T-cell (primary cell): ENCODE measurements at regions not wholly inside any gene's neighbourhood (a gene's known extent, or its start where the extent isn't known, plus 50 kb on each side); places are given as distances from the start of the nearest gene placed in this dataset.

Experiments used
- ATAC-seq, 4 experiments: fragments of 200-7000 bp in 3 of 4; fragments of 150-1000 bp in 1 of 4; cut with Tn5 transposase; replicated peaks in 1 of 4; 1 replicate in 3 of 4; 2 replicates in 1 of 4; pipeline ENCODE4 v1.10.0; 2021; ENCODE audit warnings: moderate library complexity in 3 of 4, mild to moderate bottlenecking in 2 of 4, moderate number of reproducible peaks in 1 of 4
- CTCF ChIA-PET, 2 donors: fragments of 300-600 bp; sonication (Branson Sonifier 250); formaldehyde crosslinking; loops; one replicate each; lab custom pipeline; 2022; ENCODE audit warnings: antibody characterized with exemption in 2 of 2; lab: Charles Lee
- POLR2A ChIA-PET, 2 donors: fragments of 300-600 bp; sonication (Branson Sonifier 250); formaldehyde crosslinking; loops; one replicate each; lab custom pipeline; 2022; ENCODE audit warnings: antibody characterized with exemption in 2 of 2; lab: Charles Lee
- DNase-seq, 35 experiments: peaks; one replicate each; pipeline versions ENCODE4 v3.0.0 to v3.0.0-alpha.2; 2013 to 2023
- H3K27ac ChIP-seq: one replicate; pipeline ENCODE4 v1.5.1; 2013; ENCODE audit warnings: low read length
- H3K27me3 ChIP-seq, 2 experiments: replicated peaks in 1 of 2; 1 replicate in 1 of 2; 2 replicates in 1 of 2; pipeline versions ENCODE4 v1.6.1 to v1.7.0; 2013; ENCODE audit warnings: low read length in 1 of 2, mixed read lengths in 1 of 2; ENCODE audit not compliant: control insufficient read depth in 2 of 2, insufficient read depth in 2 of 2; ENCODE audit errors: extremely low read depth in 1 of 2
- H3K36me3 ChIP-seq, 2 donors: 1 replicate in 1 of 2; 2 replicates in 1 of 2; pipeline versions ENCODE4 v1.6.1 to v1.7.0; 2013; ENCODE audit warnings: low read length in 1 of 2; ENCODE audit not compliant: control insufficient read depth in 2 of 2, insufficient read depth in 1 of 2; ENCODE audit errors: extremely low read depth in 1 of 2
- H3K4me1 ChIP-seq, 2 experiments: 1 replicate in 1 of 2; 2 replicates in 1 of 2; pipeline versions ENCODE4 v1.6.1 to v1.7.0; 2013; ENCODE audit warnings: low read length in 2 of 2, mixed read lengths in 1 of 2; ENCODE audit not compliant: insufficient read depth in 2 of 2, control insufficient read depth in 1 of 2; ENCODE audit errors: extremely low read depth in 1 of 2
- H3K4me3 ChIP-seq, 2 donors: 1 replicate in 1 of 2; 2 replicates in 1 of 2; pipeline versions ENCODE4 v1.5.1 to v1.7.0; 2013; ENCODE audit warnings: mild to moderate bottlenecking in 2 of 2, low read length in 1 of 2, moderate library complexity in 1 of 2; ENCODE audit not compliant: control insufficient read depth in 1 of 2; ENCODE audit errors: extremely low read depth in 1 of 2
- H3K9me3 ChIP-seq: 2 replicates; pipeline ENCODE4 v1.7.0; 2013
- H3K27ac Mint-ChIP-seq, 2 donors: one replicate each; pipeline ENCODE4 v1.8.0; 2020 to 2021; ENCODE audit warnings: mild to moderate bottlenecking in 2 of 2, mixed read lengths in 2 of 2
- H3K27me3 Mint-ChIP-seq, 2 donors: one replicate each; pipeline ENCODE4 v1.8.0; 2021 to 2022; ENCODE audit warnings: mixed read lengths in 2 of 2
- H3K36me3 Mint-ChIP-seq: one replicate; pipeline ENCODE4 v1.8.0; 2021; ENCODE audit warnings: mixed read lengths
- H3K4me1 Mint-ChIP-seq, 3 donors: one replicate each; pipeline ENCODE4 v1.8.0; 2020 to 2022; ENCODE audit warnings: mixed read lengths in 3 of 3, mild to moderate bottlenecking in 1 of 3
- H3K4me3 Mint-ChIP-seq, 3 donors: one replicate each; pipeline ENCODE4 v1.8.0; 2020 to 2022; ENCODE audit warnings: mild to moderate bottlenecking in 3 of 3, mixed read lengths in 3 of 3, moderate library complexity in 3 of 3
- H3K9me3 Mint-ChIP-seq, 3 donors: one replicate each; pipeline ENCODE4 v1.8.0; 2020 to 2022; ENCODE audit warnings: mixed read lengths in 3 of 3
- WGBS: methylation state at CpG from one replicate; pipeline ENCODE4 v1.1.5; 2013; ENCODE audit warnings: missing lambda C conversion rate; ENCODE audit not compliant: insufficient coverage; 5-methylcytosine and 5-hydroxymethylcytosine counted together

DNA sequence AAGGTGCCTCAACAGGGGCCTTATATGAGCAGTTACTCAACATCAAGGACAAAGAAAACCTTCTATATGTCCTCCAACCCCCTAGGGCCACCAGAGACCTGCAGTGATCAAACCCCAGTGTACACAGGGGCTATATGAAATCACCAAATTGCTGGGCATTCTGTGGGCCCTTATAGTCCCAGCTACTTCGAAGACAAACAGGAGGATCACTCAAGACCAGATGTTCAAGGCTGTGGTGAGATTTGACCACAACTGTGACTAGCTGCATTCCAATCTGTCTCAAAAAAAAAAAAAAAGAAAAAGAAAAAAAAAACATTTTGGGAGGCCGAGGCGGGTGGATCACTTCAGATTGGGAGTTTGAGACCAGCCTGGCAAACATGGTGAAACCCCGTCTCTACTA is 51.0 kb upstream of the PRB2 start:
- H3K4me1 ChIP-seq: no peaks in the 10 kb centered on the region
- H3K27ac ChIP-seq: no peak overlapping the region
- 87% methylated on average over 3 of the region's 4 CpGs for WGBS
- Mint-ChIP-seq H3K9me3 (no peaks in the 10 kb centered on the region), H3K36me3 (no peaks in the 10 kb centered on the region), H3K4me3 (no peak overlapping the region), H3K4me1 (no peaks in the 10 kb centered on the region), H3K27me3 (no peaks in the 10 kb centered on the region), H3K27ac (no peak overlapping the region)
- H3K36me3 ChIP-seq: no peaks in the 10 kb centered on the region
- no peaks in the 10 kb centered on the region for H3K27me3 ChIP-seq
- ChIA-PET CTCF (no interaction called here), POLR2A (interaction anchor here in 1 of 2 donors (0.6 kb wide), 1 partner anchor 100 kb away, joined by 6 read pairs; no protein-coding TSS in a partner anchor)
- no peak for DNase-seq
- no peak overlapping the region for H3K4me3 ChIP-seq
- no peaks in the 10 kb centered on the region for H3K9me3 ChIP-seq
- ATAC-seq: no peak

DNA sequence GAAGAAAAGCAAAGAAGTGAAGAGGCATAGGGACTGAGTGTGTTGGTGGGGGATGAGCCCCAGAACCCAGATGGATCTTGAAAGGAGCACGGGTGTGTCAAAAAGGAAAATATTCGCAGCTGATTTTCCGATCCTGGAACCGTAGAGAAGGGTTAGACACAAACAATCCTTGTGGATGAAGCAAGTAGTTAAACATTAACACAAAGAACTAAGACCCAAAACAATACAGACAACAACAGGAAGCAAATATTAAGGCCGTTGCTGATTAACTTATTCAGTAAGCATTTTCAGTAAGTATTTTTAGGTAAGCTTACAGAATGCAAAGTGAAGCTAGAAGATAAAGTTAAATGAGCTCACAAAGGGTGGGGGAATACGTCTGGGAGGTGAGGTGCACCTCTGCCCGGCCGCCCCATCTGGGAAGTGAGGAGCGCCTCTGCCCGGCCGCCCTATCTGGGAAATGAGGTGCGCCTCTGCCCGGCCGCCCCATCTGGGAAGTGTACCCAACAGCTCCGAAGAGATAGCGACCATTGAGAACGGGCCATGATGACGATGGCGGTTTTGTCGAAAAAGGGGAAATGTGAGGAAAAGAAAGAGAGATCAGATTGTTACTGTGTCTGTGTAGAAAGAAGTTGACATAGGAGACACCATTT is 62.8 kb upstream of the PRB2 start:
- Mint-ChIP-seq H3K27ac (no peak overlapping the region), H3K27me3 (peaks cover 0 to 5% of the 10 kb centered on the region in 2 donors), H3K4me3 (no peak overlapping the region), H3K4me1 (peaks cover 0 to 5% (median 2%) of the 10 kb centered on the region in 3 donors), H3K36me3 (peaks cover 3% of the 10 kb centered on the region), H3K9me3 (peaks cover 0 to 4% (median 0%) of the 10 kb centered on the region in 3 donors)
- ATAC-seq: no peak
- Histone ChIP-seq H3K4me1 (no peaks in the 10 kb centered on the region), H3K27me3 (no peaks in the 10 kb centered on the region), H3K36me3 (no peaks in the 10 kb centered on the region), H3K27ac (no peak overlapping the region), H3K4me3 (no peak overlapping the region), H3K9me3 (no peaks in the 10 kb centered on the region)
- no peak for DNase-seq
- ChIA-PET POLR2A (no interaction called here), CTCF (no interaction called here)
- 87% methylated on average over 7 of the region's 20 CpGs for WGBS

DNA sequence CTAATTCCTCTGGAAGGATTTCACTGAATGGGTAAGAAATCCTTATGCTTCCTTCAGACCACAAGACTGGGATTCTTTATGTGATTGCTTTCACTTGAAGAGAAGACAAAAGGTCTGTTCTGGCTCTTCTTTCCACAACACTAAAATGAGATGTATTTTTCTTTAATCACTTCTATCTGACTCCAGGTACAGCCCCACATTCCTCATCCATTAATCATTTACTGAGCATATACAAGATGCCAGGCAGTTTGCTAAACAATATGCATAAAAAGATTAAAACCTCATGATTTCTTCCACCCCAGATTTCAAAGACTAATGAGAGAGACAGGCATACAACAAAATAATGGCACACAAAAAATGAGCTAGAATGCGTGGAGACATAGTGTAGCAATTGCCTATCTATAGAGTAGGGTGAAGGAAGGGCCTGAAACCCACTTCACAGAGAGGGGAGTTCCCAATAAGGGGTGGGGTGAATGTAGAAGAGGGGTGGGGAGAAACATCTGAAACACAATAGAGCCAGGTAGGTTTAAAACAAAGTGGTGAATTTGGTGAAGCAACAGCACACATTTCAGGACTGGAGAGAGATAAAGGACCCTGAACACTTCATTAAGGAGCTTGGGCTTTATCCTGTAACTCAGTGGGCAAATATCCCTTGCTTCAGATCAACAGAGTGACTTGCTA is 65.1 kb upstream of the PRB2 start:
- Mint-ChIP-seq H3K4me1 (peaks cover 0 to 5% (median 2%) of the 10 kb centered on the region in 3 donors), H3K36me3 (peaks cover 3% of the 10 kb centered on the region), H3K4me3 (no peak overlapping the region), H3K9me3 (peaks cover 0 to 4% (median 0%) of the 10 kb centered on the region in 3 donors), H3K27me3 (peaks cover 1 to 5% of the 10 kb centered on the region in 2 donors), H3K27ac (no peak overlapping the region)
- ChIA-PET POLR2A (no interaction called here), CTCF (no interaction called here)
- Histone ChIP-seq H3K4me1 (no peaks in the 10 kb centered on the region), H3K4me3 (no peak overlapping the region), H3K9me3 (no peaks in the 10 kb centered on the region), H3K36me3 (no peaks in the 10 kb centered on the region), H3K27ac (no peak overlapping the region), H3K27me3 (no peaks in the 10 kb centered on the region)
- ATAC-seq (no peak), DNase-seq (no peak)
- WGBS: no CpG with 5 or more reads among the region's 1 CpG

DNA sequence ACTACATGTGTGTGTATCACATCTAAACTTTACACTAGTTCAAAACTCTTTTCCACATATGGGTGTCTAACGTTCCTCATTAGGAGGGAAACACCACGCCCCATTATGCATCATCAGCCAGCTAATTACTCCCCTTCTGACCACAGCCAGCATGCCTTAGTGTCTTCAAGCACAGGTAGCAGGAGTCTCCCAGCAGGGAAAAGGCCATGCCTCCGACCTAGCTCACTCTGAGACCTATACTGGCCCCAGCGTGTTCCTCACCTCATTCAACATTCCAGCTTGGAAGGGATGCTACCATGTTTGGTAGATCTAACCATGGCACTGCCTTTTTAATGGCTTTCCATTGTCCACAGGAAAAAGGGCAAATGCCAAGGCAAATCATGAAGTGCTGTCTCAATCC is 66.1 kb upstream of the PRB2 start:
- Mint-ChIP-seq H3K27ac (no peak overlapping the region), H3K36me3 (peaks cover 3% of the 10 kb centered on the region), H3K27me3 (peaks cover 2 to 8% of the 10 kb centered on the region in 2 donors), H3K4me3 (no peak overlapping the region), H3K9me3 (peaks cover 0 to 4% (median 0%) of the 10 kb centered on the region in 3 donors), H3K4me1 (peaks cover 0 to 5% (median 2%) of the 10 kb centered on the region in 3 donors)
- Histone ChIP-seq H3K4me3 (no peak overlapping the region), H3K36me3 (no peaks in the 10 kb centered on the region), H3K27ac (no peak overlapping the region), H3K9me3 (no peaks in the 10 kb centered on the region), H3K4me1 (no peaks in the 10 kb centered on the region), H3K27me3 (no peaks in the 10 kb centered on the region)
- ATAC-seq: no peak
- ChIA-PET POLR2A (no interaction called here), CTCF (no interaction called here)
- 73% methylated on average over 4 of the region's 4 CpGs for WGBS
- DNase-seq: no peak

DNA sequence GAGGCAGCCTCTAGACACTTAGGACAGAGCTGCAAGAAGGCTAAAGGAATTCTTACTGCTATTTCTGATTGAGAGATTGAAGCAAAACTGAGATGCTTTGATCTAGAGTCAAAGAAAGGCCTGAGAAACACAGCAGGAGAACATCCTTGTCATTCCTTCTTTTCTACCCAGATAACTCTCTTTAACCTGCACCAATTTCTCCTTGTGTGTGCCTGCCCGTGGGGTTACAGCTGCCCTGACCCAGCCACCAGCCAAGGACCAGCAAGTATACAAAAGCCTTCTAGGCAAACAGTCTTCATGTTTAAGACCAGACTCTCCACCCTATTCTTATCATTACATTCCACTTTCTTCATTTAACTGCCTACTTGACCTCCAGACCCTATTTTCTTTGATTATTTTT is 81.7 kb upstream of the PRB2 start:
- no peaks in the 10 kb centered on the region for H3K27me3 Mint-ChIP-seq
- ChIA-PET POLR2A (no interaction called here), CTCF (no interaction called here)
- no peaks in the 10 kb centered on the region for H3K9me3 Mint-ChIP-seq
- H3K9me3 ChIP-seq: no peaks in the 10 kb centered on the region
- peaks cover 0 to 10% of the 10 kb centered on the region in 2 experiments for H3K27me3 ChIP-seq
- H3K4me1 Mint-ChIP-seq: no peaks in the 10 kb centered on the region
- ATAC-seq (no peak), DNase-seq (no peak)
- no peak overlapping the region for H3K4me3 ChIP-seq
- H3K27ac ChIP-seq: no peak overlapping the region
- 63% methylated on average over 1 of the region's 1 CpG for WGBS
- no peaks in the 10 kb centered on the region for H3K36me3 ChIP-seq
- no peak overlapping the region for H3K4me3 Mint-ChIP-seq
- H3K36me3 Mint-ChIP-seq: no peaks in the 10 kb centered on the region
- no peak overlapping the region for H3K27ac Mint-ChIP-seq
- no peaks in the 10 kb centered on the region for H3K4me1 ChIP-seq

DNA sequence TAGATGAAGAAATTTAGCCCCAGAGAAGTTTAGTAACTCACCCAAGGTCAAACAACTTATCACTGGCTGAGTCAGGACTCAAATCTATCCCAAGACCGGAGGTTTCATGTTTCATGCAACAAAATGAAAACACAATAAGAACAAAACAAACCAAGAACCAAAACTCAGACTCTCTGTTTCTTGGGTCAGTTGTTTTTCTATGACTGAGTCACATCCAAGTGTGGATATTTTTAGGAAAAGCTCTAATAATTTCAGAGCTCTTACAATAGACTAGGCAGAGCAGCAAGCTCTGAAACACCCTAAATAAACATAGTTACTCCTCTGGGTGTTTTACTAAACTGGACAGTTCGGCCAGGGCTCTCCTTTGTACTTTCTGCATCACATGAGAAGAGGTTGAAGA is 87.6 kb upstream of the PRB2 start:
- Mint-ChIP-seq H3K36me3 (no peaks in the 10 kb centered on the region), H3K9me3 (no peaks in the 10 kb centered on the region), H3K4me3 (no peak overlapping the region), H3K27ac (no peak overlapping the region), H3K4me1 (peaks cover 0 to 6% (median 5%) of the 10 kb centered on the region in 3 donors), H3K27me3 (peaks cover 2 to 5% of the 10 kb centered on the region in 2 donors)
- ChIA-PET CTCF (interaction anchor here (0.5 to 1.9 kb wide), 7 partner anchors 13 to 767 kb away, joined by 3 to 11 read pairs (median 3); no protein-coding TSS in a partner anchor), POLR2A (interaction anchor here in 1 of 2 donors (0.6 kb wide), 1 partner anchor 1328 kb away, joined by 4 read pairs; no protein-coding TSS in a partner anchor)
- DNase-seq (no peak), ATAC-seq (no peak)
- Histone ChIP-seq H3K27ac (no peak overlapping the region), H3K4me1 (no peaks in the 10 kb centered on the region), H3K4me3 (no peak overlapping the region), H3K9me3 (no peaks in the 10 kb centered on the region), H3K27me3 (peaks cover 0 to 7% of the 10 kb centered on the region in 2 experiments), H3K36me3 (no peaks in the 10 kb centered on the region)
- WGBS: no CpG with 5 or more reads among the region's 2 CpGs
